ENCODE measurements at regions not wholly inside any gene's neighbourhood (a gene's known extent, or its start where the extent isn't known, plus 50 kb on each side); places are given as distances from the start of the nearest gene placed in this dataset.

DNA sequence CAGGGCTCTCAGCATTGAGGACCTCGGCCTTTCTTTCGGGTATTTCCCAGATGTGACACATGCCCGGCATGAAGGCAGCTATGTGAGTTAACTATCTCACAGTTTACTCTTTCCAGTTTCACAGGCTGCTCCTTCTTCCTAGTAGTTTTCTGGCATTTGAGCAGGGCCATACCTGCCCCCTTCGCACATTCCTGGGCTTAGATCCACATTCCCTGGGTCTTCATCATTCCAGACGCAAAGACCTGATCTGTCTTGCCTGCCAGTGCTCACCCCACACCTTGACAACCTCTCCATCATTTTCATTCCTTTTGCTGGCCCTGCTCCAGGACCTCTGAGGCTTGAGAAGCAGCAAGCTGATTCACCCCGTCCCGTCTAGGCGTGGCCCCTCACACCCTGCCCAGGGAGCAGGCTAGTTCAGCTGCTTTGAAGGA is 227.5 kb downstream of the WDR11 start:
- no peak overlapping the region for H3K4me3 ChIP-seq (ENCODE audit: low read depth, low read length)
- DNase-seq (ENCODE audit: extremely low spot score), result no peak
- H3K4me1 ChIP-seq (ENCODE audit: insufficient read depth), result no peaks in the 10 kb centered on the region
- no peaks in the 10 kb centered on the region for H3K36me3 ChIP-seq (ENCODE audit: insufficient read depth)
- whole genome bisulfite sequencing, result 68% methylated on average over 8 of the region's 8 CpGs
- H3K27ac ChIP-seq (ENCODE audit: low read depth), result no peak overlapping the region

DNA sequence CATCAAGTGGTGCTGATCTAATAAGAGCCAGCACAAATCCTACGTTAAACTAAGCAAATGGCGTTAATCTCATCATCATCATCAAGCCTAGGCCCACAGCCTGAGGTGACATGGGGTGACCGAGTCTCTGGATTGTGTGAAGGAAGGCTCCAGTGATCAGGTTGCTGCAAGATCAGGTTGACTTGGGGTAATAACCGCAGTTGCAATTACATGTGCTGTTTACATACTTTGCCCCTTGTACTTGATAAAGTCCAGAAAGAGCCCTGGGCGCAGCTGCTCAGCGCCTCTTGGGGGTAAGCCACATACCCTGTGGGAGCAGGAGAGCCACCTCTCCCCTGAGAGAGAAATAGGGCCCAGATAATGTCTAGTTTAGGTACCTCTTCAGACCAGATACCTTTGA is 228.1 kb downstream of the WDR11 start:
- 67% methylated on average over 6 of the region's 6 CpGs for WGBS
- DNase-seq (ENCODE audit: extremely low spot score), result no peak
- no peaks in the 10 kb centered on the region for H3K4me1 ChIP-seq (ENCODE audit: insufficient read depth)
- no peak overlapping the region for H3K4me3 ChIP-seq (ENCODE audit: low read depth, low read length)
- no peaks in the 10 kb centered on the region for H3K36me3 ChIP-seq (ENCODE audit: insufficient read depth)
- no peak overlapping the region for H3K27ac ChIP-seq (ENCODE audit: low read depth)

GRCh38 chr10:121080281-121080891 is 229.2 kb downstream of the WDR11 start:
- Histone ChIP-seq H3K36me3 (ENCODE audit: insufficient read depth) (no peaks in the 10 kb centered on the region), H3K27ac (ENCODE audit: low read depth) (no peak overlapping the region), H3K4me1 (ENCODE audit: insufficient read depth) (no peaks in the 10 kb centered on the region), H3K4me3 (ENCODE audit: low read depth, low read length) (no peak overlapping the region)
- WGBS, result 18% methylated on average over 7 of the region's 7 CpGs
- no peak for DNase-seq (ENCODE audit: extremely low spot score)

GRCh38 chr10:121081306-121081705 is 230.1 kb downstream of the WDR11 start:
- Histone ChIP-seq H3K4me3 (ENCODE audit: low read depth, low read length) (no peak overlapping the region), H3K27ac (ENCODE audit: low read depth) (no peak overlapping the region), H3K4me1 (ENCODE audit: insufficient read depth) (no peaks in the 10 kb centered on the region), H3K36me3 (ENCODE audit: insufficient read depth) (no peaks in the 10 kb centered on the region)
- 88% methylated on average over 3 of the region's 3 CpGs for WGBS
- no peak for DNase-seq (ENCODE audit: extremely low spot score)

- WGBS, result 78% methylated on average over 3 of the region's 3 CpGs
- H3K27ac ChIP-seq (ENCODE audit: low read depth), result no peak overlapping the region
- no peaks in the 10 kb centered on the region for H3K4me1 ChIP-seq (ENCODE audit: insufficient read depth)
- no peak overlapping the region for H3K4me3 ChIP-seq (ENCODE audit: low read depth, low read length)
- H3K36me3 ChIP-seq (ENCODE audit: insufficient read depth), result no peaks in the 10 kb centered on the region
- DNase-seq (ENCODE audit: extremely low spot score), result no peak
Measured at GRCh38 chr10:121082984-121083383, 231.8 kb downstream of the WDR11 start.

GRCh38 chr10:121084016-121084674 is 233.0 kb downstream of the WDR11 start:
- WGBS, result 75% methylated on average over 8 of the region's 8 CpGs

GRCh38 chr10:121084675-121085070 is 233.5 kb downstream of the WDR11 start:
- Histone ChIP-seq H3K4me1 (ENCODE audit: insufficient read depth) (no peaks in the 10 kb centered on the region), H3K36me3 (ENCODE audit: insufficient read depth) (no peaks in the 10 kb centered on the region), H3K4me3 (ENCODE audit: low read depth, low read length) (no peak overlapping the region), H3K27ac (ENCODE audit: low read depth) (no peak overlapping the region)
- WGBS, result 85% methylated on average over 7 of the region's 7 CpGs
- DNase-seq (ENCODE audit: extremely low spot score), result no peak

More at GRCh38 chr10:121084016-121084674, 233.0 kb downstream of the WDR11 start:
- Histone ChIP-seq H3K4me1 (ENCODE audit: insufficient read depth) (no peaks in the 10 kb centered on the region), H3K27ac (ENCODE audit: low read depth) (no peak overlapping the region), H3K4me3 (ENCODE audit: low read depth, low read length) (no peak overlapping the region), H3K36me3 (ENCODE audit: insufficient read depth) (no peaks in the 10 kb centered on the region)
- DNase-seq (ENCODE audit: extremely low spot score), result no peak

DNA sequence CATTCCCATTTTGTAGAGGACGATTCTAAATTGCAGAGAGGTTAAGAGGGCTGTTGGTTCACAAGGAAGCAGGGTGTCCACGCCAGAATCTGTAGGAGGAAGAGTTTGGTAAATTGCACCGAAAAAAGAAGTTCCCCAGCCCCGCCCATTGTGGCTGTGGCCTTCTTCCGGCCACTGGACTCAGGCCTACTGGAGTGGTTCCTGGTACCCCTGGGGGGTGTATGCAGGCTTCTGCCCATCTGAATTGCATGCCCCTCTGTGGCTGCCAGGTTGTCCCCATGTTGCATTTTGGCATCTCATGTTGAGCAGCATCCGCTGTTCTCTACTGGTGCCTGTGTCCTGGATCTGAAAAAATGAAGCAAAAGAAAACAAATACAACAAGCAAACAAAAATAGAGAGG is 234.2 kb downstream of the WDR11 start:
- 85% methylated on average over 6 of the region's 6 CpGs for WGBS
- no peaks in the 10 kb centered on the region for H3K4me1 ChIP-seq (ENCODE audit: insufficient read depth)
- no peaks in the 10 kb centered on the region for H3K36me3 ChIP-seq (ENCODE audit: insufficient read depth)
- H3K27ac ChIP-seq (ENCODE audit: low read depth), result no peak overlapping the region
- no peak for DNase-seq (ENCODE audit: extremely low spot score)
- H3K4me3 ChIP-seq (ENCODE audit: low read depth, low read length), result no peak overlapping the region

DNA sequence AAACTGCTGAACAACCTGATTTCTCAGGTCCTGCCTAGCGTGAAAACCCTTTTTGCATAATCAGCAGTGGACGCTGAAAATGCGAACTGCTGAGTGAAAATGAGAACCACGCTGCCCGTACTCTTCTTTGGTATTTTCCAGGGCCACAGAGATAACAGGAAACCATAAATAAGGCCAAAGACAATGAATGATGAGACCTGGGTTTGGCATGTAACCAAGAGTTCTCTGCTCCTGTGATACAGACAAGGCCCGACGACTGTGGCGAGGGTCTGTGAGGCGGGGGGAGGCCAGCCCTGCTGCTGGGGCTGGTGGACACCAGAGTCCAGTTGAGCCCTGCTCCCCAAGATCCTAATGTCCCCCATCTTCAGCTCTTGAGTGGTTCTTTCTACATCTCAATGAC is 236.0 kb downstream of the WDR11 start:
- Histone ChIP-seq H3K4me1 (ENCODE audit: insufficient read depth) (no peaks in the 10 kb centered on the region), H3K36me3 (ENCODE audit: insufficient read depth) (no peaks in the 10 kb centered on the region), H3K27ac (ENCODE audit: low read depth) (no peak overlapping the region), H3K4me3 (ENCODE audit: low read depth, low read length) (no peak overlapping the region)
- 82% methylated on average over 9 of the region's 9 CpGs for WGBS
- no peak for DNase-seq (ENCODE audit: extremely low spot score)

DNA sequence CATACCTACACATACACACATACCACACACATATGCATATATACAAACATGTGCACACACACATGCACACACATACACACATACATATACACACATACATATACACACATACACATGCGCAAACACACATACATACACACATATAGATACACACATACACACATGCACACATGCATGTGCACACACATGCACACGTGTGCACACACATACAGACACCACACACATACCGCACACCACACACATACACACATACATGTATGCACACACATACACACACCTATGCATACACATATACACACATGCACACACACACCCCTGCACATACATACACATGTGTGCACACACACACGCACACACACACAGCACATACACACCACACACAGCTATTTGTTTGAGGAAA is 236.5 kb downstream of the WDR11 start:
- 86% methylated on average over 4 of the region's 4 CpGs for WGBS

GRCh38 chr10:121088524-121088923 is 237.4 kb downstream of the WDR11 start:
- no peak for DNase-seq (ENCODE audit: extremely low spot score)
- WGBS, result 61% methylated on average over 6 of the region's 6 CpGs
- no peak overlapping the region for H3K27ac ChIP-seq (ENCODE audit: low read depth)
- H3K36me3 ChIP-seq (ENCODE audit: insufficient read depth), result no peaks in the 10 kb centered on the region
- no peak overlapping the region for H3K4me3 ChIP-seq (ENCODE audit: low read depth, low read length)
- no peaks in the 10 kb centered on the region for H3K4me1 ChIP-seq (ENCODE audit: insufficient read depth)

More for the DNA sequence above, 236.5 kb downstream of the WDR11 start:
- no peak overlapping the region for H3K27ac ChIP-seq (ENCODE audit: low read depth)
- no peaks in the 10 kb centered on the region for H3K4me1 ChIP-seq (ENCODE audit: insufficient read depth)
- no peak overlapping the region for H3K4me3 ChIP-seq (ENCODE audit: low read depth, low read length)
- no peaks in the 10 kb centered on the region for H3K36me3 ChIP-seq (ENCODE audit: insufficient read depth)
- no peak for DNase-seq (ENCODE audit: extremely low spot score)

GRCh38 chr10:121089434-121089833 is 238.3 kb downstream of the WDR11 start:
- 72% methylated on average over 3 of the region's 3 CpGs for WGBS
- Histone ChIP-seq H3K4me3 (ENCODE audit: low read depth, low read length) (no peak overlapping the region), H3K4me1 (ENCODE audit: insufficient read depth) (no peaks in the 10 kb centered on the region)

DNA sequence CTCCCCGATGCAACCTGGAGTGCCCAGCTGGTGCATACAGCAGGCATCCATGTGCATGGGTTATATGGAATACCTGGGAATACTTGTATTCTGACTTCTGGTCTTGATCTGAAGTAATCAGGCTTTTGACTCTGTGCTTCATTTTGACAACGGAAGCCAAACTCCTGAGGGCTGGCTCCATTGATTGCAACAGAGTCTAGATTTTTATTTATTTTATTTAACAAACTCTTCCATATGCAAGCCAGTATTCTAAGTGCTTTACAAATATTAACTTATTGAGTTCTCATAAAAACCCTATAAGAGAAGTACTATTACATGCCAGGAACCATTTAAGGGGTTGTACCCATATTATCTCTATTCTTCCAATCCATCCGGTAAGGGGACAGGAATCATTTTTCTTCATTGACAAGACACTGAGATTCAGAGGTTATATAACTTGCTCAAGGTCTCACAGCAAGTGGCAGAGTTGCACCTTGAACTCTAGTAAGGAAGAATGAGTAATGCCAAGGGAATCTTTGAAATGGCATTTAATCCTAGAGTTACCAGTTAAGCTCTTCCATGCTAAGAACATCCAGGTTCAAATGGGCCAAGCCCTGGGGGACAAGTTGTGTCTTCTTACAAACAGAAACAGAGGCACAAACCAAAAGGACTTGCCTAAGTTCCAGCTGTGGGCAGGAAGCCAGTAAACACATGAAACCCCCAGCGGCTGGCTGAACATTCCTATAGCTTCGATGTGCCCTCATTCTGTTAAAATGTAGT is 241.0 kb downstream of the WDR11 start:
- Histone ChIP-seq H3K4me1 (ENCODE audit: insufficient read depth) (no peaks in the 10 kb centered on the region), H3K36me3 (ENCODE audit: insufficient read depth) (no peaks in the 10 kb centered on the region), H3K27ac (ENCODE audit: low read depth) (no peak overlapping the region), H3K4me3 (ENCODE audit: low read depth, low read length) (no peak overlapping the region)
- DNase-seq (ENCODE audit: extremely low spot score), result no peak
- 69% methylated on average over 5 of the region's 5 CpGs for WGBS

More at GRCh38 chr10:121089434-121089833, 238.3 kb downstream of the WDR11 start:
- no peak for DNase-seq (ENCODE audit: extremely low spot score)
- Histone ChIP-seq H3K27ac (ENCODE audit: low read depth) (no peak overlapping the region), H3K36me3 (ENCODE audit: insufficient read depth) (no peaks in the 10 kb centered on the region)

- H3K4me3 ChIP-seq (ENCODE audit: low read depth, low read length), result no peak overlapping the region
- no peaks in the 10 kb centered on the region for H3K4me1 ChIP-seq (ENCODE audit: insufficient read depth)
- no peaks in the 10 kb centered on the region for H3K36me3 ChIP-seq (ENCODE audit: insufficient read depth)
- H3K27ac ChIP-seq (ENCODE audit: low read depth), result no peak overlapping the region
- 85% methylated on average over 1 of the region's 1 CpG for WGBS
- no peak for DNase-seq (ENCODE audit: extremely low spot score)
Measured at GRCh38 chr10:121092720-121093095, 241.5 kb downstream of the WDR11 start.
